Mammary epithelial cell (primary cell): ENCODE measurements at regions not wholly inside any gene's neighbourhood (a gene's known extent, or its start where the extent isn't known, plus 50 kb on each side); places are given as distances from the start of the nearest gene placed in this dataset.

ENCODE experiments used
- CTCF ChIP-seq, 2 donors: IDR thresholded peaks in 1 of 2; conservative IDR thresholded peaks in 1 of 2; 2 replicates each; pipeline ENCODE4 v1.5.1; 2011 to 2012; ENCODE audit warnings: inconsistent platforms in 2 of 2, low read length in 2 of 2, mild to moderate bottlenecking in 2 of 2, control low read depth in 1 of 2, low read depth in 1 of 2; ENCODE audit not compliant: insufficient read depth in 1 of 2; ENCODE audit errors: extremely low read depth in 1 of 2
- EZH2 ChIP-seq: IDR thresholded peaks from 2 replicates; pipeline ENCODE4 v1.6.1; 2012; ENCODE audit warnings: low read length, inconsistent platforms, borderline replicate concordance

- no peak for TF ChIP-seq CTCF (conservative IDR thresholded peaks at IDR 0.05 in 1 of 2, IDR thresholded peaks at IDR 0.05 in 1 of 2; ENCODE audit: extremely low read depth in 1 of 2, insufficient read depth in 1 of 2, low read depth in 1 of 2, low read length in 2 of 2)
- no peak for TF ChIP-seq EZH2
These were observed 93.4 kb downstream of the C16orf95 start for GRCh38 chr16:87223656-87224248.
